ENCODE measurements at regions not wholly inside any gene's neighbourhood (a gene's known extent, or its start where the extent isn't known, plus 50 kb on each side); places are given as distances from the start of the nearest gene placed in this dataset.
"Not testable (repeated sequence)": the region's sequence is repeated elsewhere in the genome, so short reads cannot be mapped to it uniquely, and the experiment has no call there.

- no peak for DNase-seq (ENCODE audit: insufficient read length, low spot score)
- FAIRE-seq: no peak
Measured at GRCh38 chr6:11486959-11487358, 50.6 kb upstream of the TMEM170B start.

- DNase-seq (ENCODE audit: insufficient read length, low spot score) (no peak), FAIRE-seq (no peak)
Measured at GRCh38 chr6:11486486-11486885, 51.1 kb upstream of the TMEM170B start.

GRCh38 chr6:11486051-11486450 lies 51.5 kb upstream of the TMEM170B start:
- no peak for FAIRE-seq

GRCh38 chr6:11485271-11485670 lies 52.3 kb upstream of the TMEM170B start:
- FAIRE-seq: no peak
- DNase-seq (ENCODE audit: insufficient read length, low spot score): no peak

More at GRCh38 chr6:11486051-11486450, 51.5 kb upstream of the TMEM170B start:
- no peak for DNase-seq (ENCODE audit: insufficient read length, low spot score)

- FAIRE-seq: peak; percentile 26
- DNase-seq (ENCODE audit: insufficient read length, low spot score): no peak
Measured at GRCh38 chr6:11484441-11484840, 53.1 kb upstream of the TMEM170B start.

GRCh38 chr6:11482616-11483015 lies 54.9 kb upstream of the TMEM170B start:
- peak; percentile 8 for FAIRE-seq
- no peak for DNase-seq (ENCODE audit: insufficient read length, low spot score)

GRCh38 chr6:11480541-11480940 lies 57.0 kb upstream of the TMEM170B start:
- DNase-seq (ENCODE audit: insufficient read length, low spot score) (no peak), FAIRE-seq (no peak)

- FAIRE-seq (peak; percentile 54), DNase-seq (ENCODE audit: insufficient read length, low spot score) (no peak)
Measured at GRCh38 chr6:11479296-11479695, 58.3 kb upstream of the TMEM170B start.

- FAIRE-seq: peak; percentile 54
Measured at GRCh38 chr6:11478586-11478985, 59.0 kb upstream of the TMEM170B start.

GRCh38 chr6:11475016-11475415 lies 62.5 kb upstream of the TMEM170B start:
- DNase-seq (ENCODE audit: insufficient read length, low spot score) (no peak), FAIRE-seq (no peak)

More at GRCh38 chr6:11478586-11478985, 59.0 kb upstream of the TMEM170B start:
- DNase-seq (ENCODE audit: insufficient read length, low spot score): no peak

GRCh38 chr6:11473008-11473740 lies 64.4 kb upstream of the TMEM170B start:
- no peak for FAIRE-seq
- DNase-seq (ENCODE audit: insufficient read length, low spot score): no peak

- FAIRE-seq: no peak
- no peak for DNase-seq (ENCODE audit: insufficient read length, low spot score)
Measured at GRCh38 chr6:11471261-11471660, 66.3 kb upstream of the TMEM170B start.

GRCh38 chr6:11469684-11470083 lies 67.9 kb upstream of the TMEM170B start:
- FAIRE-seq: no peak

GRCh38 chr6:11468271-11468670 lies 69.3 kb upstream of the TMEM170B start:
- peak; percentile 37 for FAIRE-seq

More at GRCh38 chr6:11469684-11470083, 67.9 kb upstream of the TMEM170B start:
- DNase-seq (ENCODE audit: insufficient read length, low spot score): no peak

GRCh38 chr6:11467364-11467763 lies 70.2 kb upstream of the TMEM170B start:
- FAIRE-seq (peak; percentile 94), DNase-seq (ENCODE audit: insufficient read length, low spot score) (no peak)

More at GRCh38 chr6:11468271-11468670, 69.3 kb upstream of the TMEM170B start:
- DNase-seq (ENCODE audit: insufficient read length, low spot score): not testable (repeated sequence)

- DNase-seq (ENCODE audit: insufficient read length, low spot score) (no peak), FAIRE-seq (no peak)
Measured at GRCh38 chr6:11463398-11463780, 74.2 kb upstream of the TMEM170B start.

- FAIRE-seq: no peak
Measured at GRCh38 chr6:11462742-11463397, 74.7 kb upstream of the TMEM170B start.

GRCh38 chr6:11460837-11461661 lies 76.5 kb upstream of the TMEM170B start:
- DNase-seq (ENCODE audit: insufficient read length, low spot score) (no peak), FAIRE-seq (peak; percentile 95)

More at GRCh38 chr6:11462742-11463397, 74.7 kb upstream of the TMEM170B start:
- no peak for DNase-seq (ENCODE audit: insufficient read length, low spot score)

GRCh38 chr6:11460001-11460668 lies 77.4 kb upstream of the TMEM170B start:
- DNase-seq (ENCODE audit: insufficient read length, low spot score): no peak

GRCh38 chr6:11459079-11459610 lies 78.4 kb upstream of the TMEM170B start:
- DNase-seq (ENCODE audit: insufficient read length, low spot score) (no peak), FAIRE-seq (peak; percentile 95)

More at GRCh38 chr6:11460001-11460668, 77.4 kb upstream of the TMEM170B start:
- FAIRE-seq: no peak
